Activated CD4-positive, alpha-beta T cell treated with anti-CD3 and anti-CD28 coated beads for 36 hours (primary cell): ENCODE measurements at regions not wholly inside any gene's neighbourhood (a gene's known extent, or its start where the extent isn't known, plus 50 kb on each side); places are given as distances from the start of the nearest gene placed in this dataset.

Source experiments
- ATAC-seq: fragments of 200-7000 bp; cut with Tn5 transposase; one replicate; pipeline ENCODE4 v1.10.0; 2021; ENCODE audit warnings: mild to moderate bottlenecking, moderate library complexity
- CTCF ChIA-PET: fragments of 350-600 bp; sonication (Branson Sonifier 250); formaldehyde crosslinking; loops from one replicate; lab custom pipeline; 2021; ENCODE audit warnings: antibody characterized with exemption; lab: Charles Lee
- POLR2A ChIA-PET: fragments of 350-600 bp; sonication (Branson Sonifier 250); formaldehyde crosslinking; loops from one replicate; lab custom pipeline; 2021; ENCODE audit warnings: antibody characterized with exemption, inconsistent platforms; lab: Charles Lee
- DNase-seq: peaks from one replicate; pipeline ENCODE4 v3.0.0-alpha.2; 2020
- H3K27ac Mint-ChIP-seq: one replicate; pipeline ENCODE4 v1.8.0; 2021; ENCODE audit warnings: mixed read lengths
- H3K27me3 Mint-ChIP-seq: one replicate; pipeline ENCODE4 v1.8.0; 2021; ENCODE audit warnings: mixed read lengths
- H3K36me3 Mint-ChIP-seq: one replicate; pipeline ENCODE4 v1.8.0; 2021; ENCODE audit warnings: low read depth, mixed read lengths
- H3K4me1 Mint-ChIP-seq: one replicate; pipeline ENCODE4 v1.8.0; 2021; ENCODE audit warnings: mixed read lengths
- H3K4me3 Mint-ChIP-seq: one replicate; pipeline ENCODE4 v1.8.0; 2021; ENCODE audit warnings: mild to moderate bottlenecking, moderate library complexity, mixed read lengths
- H3K9me3 Mint-ChIP-seq: one replicate; pipeline ENCODE4 v1.8.0; 2021; ENCODE audit warnings: low read depth, mixed read lengths
- intact Hi-C, 2 experiments: fragments of 100-400 bp; cut with DNase I in 1 of 2; cut with micrococcal nuclease in 1 of 2; formaldehyde crosslinking; loops; one replicate each; pipeline versions ENCODE4 v1.14.2 to v1.15.1; 2022 to 2024; cut with DNase I, micrococcal nuclease

- H3K27me3 Mint-ChIP-seq: peaks cover 9% of the 10 kb centered on the region
- no peaks in the 10 kb centered on the region for H3K9me3 Mint-ChIP-seq
- POLR2A ChIA-PET: no interaction called here
- ATAC-seq (no peak), DNase-seq (no peak)
- H3K4me1 Mint-ChIP-seq: no peaks in the 10 kb centered on the region
- no peak overlapping the region for H3K4me3 Mint-ChIP-seq
- no peak overlapping the region for H3K27ac Mint-ChIP-seq
- intact Hi-C loops: no loop called here
- no peaks in the 10 kb centered on the region for H3K36me3 Mint-ChIP-seq
- CTCF ChIA-PET: no interaction called here
Measured at GRCh38 chr7:35498416-35498815, 196.5 kb downstream of the HERPUD2 start.

GRCh38 chr7:35495844-35496243 lies 199.1 kb downstream of the HERPUD2 start:
- POLR2A ChIA-PET: no interaction called here
- intact Hi-C loops: no loop called here

GRCh38 chr7:35495377-35495776 lies 199.6 kb downstream of the HERPUD2 start:
- H3K4me3 Mint-ChIP-seq: no peak overlapping the region
- POLR2A ChIA-PET: no interaction called here
- H3K27ac Mint-ChIP-seq: no peak overlapping the region
- H3K4me1 Mint-ChIP-seq: no peaks in the 10 kb centered on the region
- DNase-seq (no peak), ATAC-seq (no peak)
- H3K27me3 Mint-ChIP-seq: peaks cover 9% of the 10 kb centered on the region
- CTCF ChIA-PET: no interaction called here
- H3K9me3 Mint-ChIP-seq: no peaks in the 10 kb centered on the region
- intact Hi-C loops: no loop called here
- no peaks in the 10 kb centered on the region for H3K36me3 Mint-ChIP-seq

More at GRCh38 chr7:35495844-35496243, 199.1 kb downstream of the HERPUD2 start:
- ATAC-seq (no peak), DNase-seq (no peak)
- no peaks in the 10 kb centered on the region for H3K9me3 Mint-ChIP-seq
- CTCF ChIA-PET: no interaction called here
- no peaks in the 10 kb centered on the region for H3K4me1 Mint-ChIP-seq
- H3K4me3 Mint-ChIP-seq: no peak overlapping the region
- no peaks in the 10 kb centered on the region for H3K36me3 Mint-ChIP-seq
- peaks cover 9% of the 10 kb centered on the region for H3K27me3 Mint-ChIP-seq
- H3K27ac Mint-ChIP-seq: no peak overlapping the region

- no peak overlapping the region for H3K27ac Mint-ChIP-seq
- intact Hi-C loops: no loop called here
- no peaks in the 10 kb centered on the region for H3K4me1 Mint-ChIP-seq
- POLR2A ChIA-PET: no interaction called here
- ATAC-seq (no peak), DNase-seq (no peak)
- peaks cover 7% of the 10 kb centered on the region for H3K27me3 Mint-ChIP-seq
- CTCF ChIA-PET: no interaction called here
- no peak overlapping the region for H3K4me3 Mint-ChIP-seq
- no peaks in the 10 kb centered on the region for H3K36me3 Mint-ChIP-seq
- no peaks in the 10 kb centered on the region for H3K9me3 Mint-ChIP-seq
Measured at GRCh38 chr7:35494407-35494806, 200.5 kb downstream of the HERPUD2 start.

GRCh38 chr7:35492451-35493175 lies 202.3 kb downstream of the HERPUD2 start:
- Mint-ChIP-seq H3K9me3 (no peaks in the 10 kb centered on the region), H3K27ac (no peak overlapping the region), H3K36me3 (no peaks in the 10 kb centered on the region), H3K4me1 (no peaks in the 10 kb centered on the region), H3K4me3 (no peak overlapping the region), H3K27me3 (peaks cover 5% of the 10 kb centered on the region)
- intact Hi-C loops: no loop called here
- ChIA-PET POLR2A (no interaction called here), CTCF (interaction anchor here (0.6 to 1.5 kb wide), 2 partner anchors 28 to 68 kb away, joined by 3 to 4 read pairs; no protein-coding TSS in a partner anchor)
- no peak for ATAC-seq
- no peak for DNase-seq

DNA sequence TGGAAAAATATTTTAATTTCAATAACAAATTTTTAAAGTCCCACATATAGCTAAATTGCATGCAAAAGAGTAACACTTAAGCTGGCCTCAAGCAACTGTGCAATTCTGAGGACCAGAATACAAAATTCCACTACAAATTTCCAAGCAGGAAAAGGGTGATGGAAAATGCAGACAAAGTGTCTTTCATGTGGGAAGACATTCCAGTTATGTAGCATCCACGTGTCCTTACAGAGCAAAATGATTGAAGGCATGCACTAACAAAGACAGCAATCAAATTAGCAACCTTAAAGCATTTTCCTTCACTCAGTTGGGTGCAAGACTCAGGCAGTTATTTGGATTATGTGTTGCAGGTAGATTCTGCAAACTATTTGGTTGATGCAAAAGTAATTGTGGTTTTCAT lies 203.7 kb downstream of the HERPUD2 start:
- no peaks in the 10 kb centered on the region for H3K27me3 Mint-ChIP-seq
- H3K4me3 Mint-ChIP-seq: no peak overlapping the region
- intact Hi-C loops: no loop called here
- H3K4me1 Mint-ChIP-seq: no peaks in the 10 kb centered on the region
- POLR2A ChIA-PET: no interaction called here
- DNase-seq: no peak
- no peak for ATAC-seq
- no peaks in the 10 kb centered on the region for H3K9me3 Mint-ChIP-seq
- H3K27ac Mint-ChIP-seq: no peak overlapping the region
- CTCF ChIA-PET: no interaction called here
- H3K36me3 Mint-ChIP-seq: no peaks in the 10 kb centered on the region

- Mint-ChIP-seq H3K36me3 (no peaks in the 10 kb centered on the region), H3K27ac (no peak overlapping the region), H3K27me3 (peaks cover 9% of the 10 kb centered on the region), H3K4me1 (no peaks in the 10 kb centered on the region), H3K9me3 (no peaks in the 10 kb centered on the region), H3K4me3 (no peak overlapping the region)
- no peak for ATAC-seq
- CTCF ChIA-PET: interaction anchor here (0.6 kb wide), 2 partner anchors 22 to 135 kb away, joined by 3 to 4 read pairs; no protein-coding TSS in a partner anchor
- intact Hi-C loops: no loop called here
- POLR2A ChIA-PET: no interaction called here
- no peak for DNase-seq
Measured at GRCh38 chr7:35487841-35488240, 207.1 kb downstream of the HERPUD2 start.

GRCh38 chr7:35487402-35487801 lies 207.5 kb downstream of the HERPUD2 start:
- ATAC-seq: no peak
- no peak for DNase-seq
- CTCF ChIA-PET: no interaction called here

GRCh38 chr7:35485436-35485835 lies 209.5 kb downstream of the HERPUD2 start:
- no peak overlapping the region for H3K4me3 Mint-ChIP-seq
- POLR2A ChIA-PET: no interaction called here

More at GRCh38 chr7:35487402-35487801, 207.5 kb downstream of the HERPUD2 start:
- H3K4me1 Mint-ChIP-seq: no peaks in the 10 kb centered on the region
- no peaks in the 10 kb centered on the region for H3K36me3 Mint-ChIP-seq
- no peak overlapping the region for H3K4me3 Mint-ChIP-seq
- H3K27ac Mint-ChIP-seq: no peak overlapping the region
- peaks cover 9% of the 10 kb centered on the region for H3K27me3 Mint-ChIP-seq
- intact Hi-C loops: no loop called here
- POLR2A ChIA-PET: no interaction called here
- H3K9me3 Mint-ChIP-seq: no peaks in the 10 kb centered on the region

DNA sequence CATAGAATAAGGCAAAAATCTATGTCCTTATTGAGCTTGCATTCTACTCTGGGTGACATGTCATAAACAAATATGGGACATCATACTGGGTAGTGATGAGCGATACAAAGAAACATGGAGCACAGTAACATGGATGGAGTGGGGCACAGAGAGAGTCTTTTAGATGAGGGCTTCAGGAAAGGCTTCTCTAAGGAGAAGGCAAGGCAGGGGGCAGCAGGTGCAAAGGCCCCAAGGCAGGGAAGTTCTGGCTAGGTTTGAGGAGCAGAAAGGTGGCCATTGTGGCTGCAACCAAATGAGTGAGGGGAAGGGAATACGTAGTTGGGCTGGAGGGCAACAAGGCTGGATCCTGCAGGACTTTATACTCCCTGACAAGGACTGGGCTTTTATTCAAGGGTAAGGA lies 211.4 kb downstream of the HERPUD2 start:
- ChIA-PET CTCF (no interaction called here), POLR2A (no interaction called here)
- no peak overlapping the region for H3K27ac Mint-ChIP-seq
- H3K27me3 Mint-ChIP-seq: peaks cover 14% of the 10 kb centered on the region
- ATAC-seq (no peak), DNase-seq (no peak)
- no peaks in the 10 kb centered on the region for H3K9me3 Mint-ChIP-seq
- H3K4me1 Mint-ChIP-seq: no peaks in the 10 kb centered on the region
- intact Hi-C loops: no loop called here
- no peaks in the 10 kb centered on the region for H3K36me3 Mint-ChIP-seq
- H3K4me3 Mint-ChIP-seq: no peak overlapping the region

More at GRCh38 chr7:35485436-35485835, 209.5 kb downstream of the HERPUD2 start:
- DNase-seq: no peak
- Mint-ChIP-seq H3K36me3 (no peaks in the 10 kb centered on the region), H3K27ac (no peak overlapping the region), H3K9me3 (no peaks in the 10 kb centered on the region), H3K27me3 (peaks cover 14% of the 10 kb centered on the region), H3K4me1 (no peaks in the 10 kb centered on the region)
- no peak for ATAC-seq
- intact Hi-C loops: no loop called here
- CTCF ChIA-PET: no interaction called here

- no peak overlapping the region for H3K27ac Mint-ChIP-seq
- H3K27me3 Mint-ChIP-seq: peaks cover 14% of the 10 kb centered on the region
- intact Hi-C loops: no loop called here
- DNase-seq (no peak), ATAC-seq (no peak)
- ChIA-PET CTCF (interaction anchor here (1.1 kb wide), 1 partner anchor 38 kb away, joined by 3 read pairs; no protein-coding TSS in a partner anchor), POLR2A (no interaction called here)
- H3K9me3 Mint-ChIP-seq: peaks cover 3% of the 10 kb centered on the region
- no peaks in the 10 kb centered on the region for H3K4me1 Mint-ChIP-seq
- H3K36me3 Mint-ChIP-seq: no peaks in the 10 kb centered on the region
- H3K4me3 Mint-ChIP-seq: no peak overlapping the region
Measured at GRCh38 chr7:35482231-35482630, 212.7 kb downstream of the HERPUD2 start.

DNA sequence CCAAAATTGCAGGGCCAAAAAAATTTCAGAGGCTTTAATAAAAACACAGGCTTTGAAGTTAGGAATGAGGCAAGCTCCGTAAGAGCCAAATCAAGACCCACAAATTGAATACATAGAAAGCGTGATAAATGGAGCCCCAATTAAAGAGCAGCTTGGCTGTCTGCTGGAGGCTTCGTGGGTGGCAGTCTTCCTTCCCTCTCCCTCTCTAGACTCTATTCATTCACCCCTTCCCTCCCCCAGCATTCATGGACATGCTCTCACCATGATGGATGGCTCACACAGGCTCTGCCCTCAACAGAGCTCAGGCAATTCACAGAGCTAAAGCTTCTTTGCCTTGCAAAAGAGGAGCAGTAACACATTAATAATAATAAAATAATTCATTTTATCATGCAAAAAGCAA lies 214.1 kb downstream of the HERPUD2 start:
- no peak overlapping the region for H3K4me3 Mint-ChIP-seq
- no peak overlapping the region for H3K27ac Mint-ChIP-seq
- H3K9me3 Mint-ChIP-seq: peaks cover 9% of the 10 kb centered on the region
- no peak for DNase-seq
- H3K4me1 Mint-ChIP-seq: no peaks in the 10 kb centered on the region
- H3K27me3 Mint-ChIP-seq: peaks cover 14% of the 10 kb centered on the region
- no peak for ATAC-seq
- H3K36me3 Mint-ChIP-seq: no peaks in the 10 kb centered on the region
- POLR2A ChIA-PET: no interaction called here
- CTCF ChIA-PET: no interaction called here
- intact Hi-C loops: no loop called here
